ENCODE measurements at regions not wholly inside any gene's neighbourhood (a gene's known extent, or its start where the extent isn't known, plus 50 kb on each side); places are given as distances from the start of the nearest gene placed in this dataset.

GRCh38 chr9:117775591-117775990 is 71.4 kb downstream of the TLR4 start:
- no peaks in the 10 kb centered on the region for H3K4me1 ChIP-seq
- FAIRE-seq (no peak), ATAC-seq (no peak), DNase-seq (no peak)
- no peak overlapping the region for H3K27ac ChIP-seq
- no peaks in the 10 kb centered on the region for H3K27me3 ChIP-seq
- TF ChIP-seq CTCF (IDR thresholded peaks at IDR 0.05), result no peak
- H3K4me3 ChIP-seq, result no peak overlapping the region
- H3K36me3 ChIP-seq, result no peaks in the 10 kb centered on the region
- no peaks in the 10 kb centered on the region for H3K9me3 ChIP-seq
- intact Hi-C loops (cut with DNase I), result no loop called here

GRCh38 chr9:117777823-117778222 is 73.6 kb downstream of the TLR4 start:
- FAIRE-seq (no peak), DNase-seq (peak in 1 of 6 donors; percentile 16), ATAC-seq (peak in 2 of 4 donors; percentile 56 to 69)
- Histone ChIP-seq H3K27me3 (no peaks in the 10 kb centered on the region), H3K4me3 (no peak overlapping the region), H3K36me3 (no peaks in the 10 kb centered on the region), H3K9me3 (no peaks in the 10 kb centered on the region), H3K4me1 (no peaks in the 10 kb centered on the region), H3K27ac (no peak overlapping the region)
- no peak for TF ChIP-seq CTCF (IDR thresholded peaks at IDR 0.05)
- intact Hi-C loops (cut with DNase I), result no loop called here

GRCh38 chr9:117779760-117780159 is 75.6 kb downstream of the TLR4 start:
- Histone ChIP-seq H3K27ac (no peak overlapping the region), H3K36me3 (no peaks in the 10 kb centered on the region), H3K27me3 (no peaks in the 10 kb centered on the region), H3K4me1 (no peaks in the 10 kb centered on the region), H3K4me3 (no peak overlapping the region), H3K9me3 (no peaks in the 10 kb centered on the region)
- 68 to 72% methylated on average over 3 of the region's 3 CpGs for WGBS, 2 donors
- TF ChIP-seq CTCF (IDR thresholded peaks at IDR 0.05), result no peak
- intact Hi-C loops (cut with DNase I), result no loop called here
- DNase-seq, result no peak
- FAIRE-seq, result no peak
- ATAC-seq, result no peak

- peak in 3 of 4 donors; percentile 30 to 51 (median 40) for TF ChIP-seq CTCF (IDR thresholded peaks at IDR 0.05)
- DNase-seq, result peak; percentile 23 to 57 (median 43)
- intact Hi-C loops (cut with DNase I), result no loop called here
- Histone ChIP-seq H3K27me3 (no peaks in the 10 kb centered on the region), H3K36me3 (no peaks in the 10 kb centered on the region), H3K4me3 (peak overlapping the region in 2 of 4 donors; percentile 7 to 33), H3K4me1 (no peaks in the 10 kb centered on the region), H3K27ac (no peak overlapping the region), H3K9me3 (no peaks in the 10 kb centered on the region)
- peak; percentile 72 to 96 (median 94) for ATAC-seq
- FAIRE-seq, result no peak
- 20 to 22% methylated on average over 10 of the region's 10 CpGs for WGBS, 2 donors
Observed at GRCh38 chr9:117782931-117783788, 79.0 kb downstream of the TLR4 start.

- FAIRE-seq, result no peak
- peak in 3 of 4 donors; percentile 35 to 61 (median 50) for ATAC-seq
- no peaks in the 10 kb centered on the region for H3K27me3 ChIP-seq
- H3K4me1 ChIP-seq, result no peaks in the 10 kb centered on the region
- intact Hi-C loops (cut with DNase I), result no loop called here
- no peak overlapping the region for H3K27ac ChIP-seq
- H3K9me3 ChIP-seq, result no peaks in the 10 kb centered on the region
- no peak for DNase-seq
- 64 to 69% methylated on average over 1 of the region's 1 CpG for WGBS, 2 donors
- H3K36me3 ChIP-seq, result no peaks in the 10 kb centered on the region
- H3K4me3 ChIP-seq, result no peak overlapping the region
- TF ChIP-seq CTCF (IDR thresholded peaks at IDR 0.05), result no peak
Observed at GRCh38 chr9:117783828-117784227, 79.6 kb downstream of the TLR4 start.
